Left kidney (tissue), 1 donor: ENCODE measurements at regions not wholly inside any gene's neighbourhood (a gene's known extent, or its start where the extent isn't known, plus 50 kb on each side); places are given as distances from the start of the nearest gene placed in this dataset.

Experiments
- DNase-seq: peaks from one replicate; pipeline ENCODE4 v3.0.0-alpha.2; 2013

DNA sequence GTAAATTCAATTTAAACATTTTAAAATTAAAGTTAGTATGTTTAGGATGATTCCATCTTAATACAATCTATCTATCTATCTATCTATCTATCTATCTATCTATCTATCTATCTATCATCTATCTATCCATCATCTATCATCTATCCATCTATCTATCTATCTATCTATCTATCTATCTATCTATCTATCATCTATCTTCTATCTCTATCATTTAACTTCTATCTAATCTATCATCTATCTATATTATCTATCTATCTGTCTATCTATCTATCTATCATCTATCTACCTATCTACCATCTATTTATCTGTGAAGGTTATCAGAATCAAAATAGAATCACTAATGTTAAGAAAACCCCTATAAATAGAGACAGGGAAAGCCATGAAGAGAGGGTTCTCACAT, 78.3 kb downstream of the RAMP3 start:
- DNase-seq = no peak

DNA sequence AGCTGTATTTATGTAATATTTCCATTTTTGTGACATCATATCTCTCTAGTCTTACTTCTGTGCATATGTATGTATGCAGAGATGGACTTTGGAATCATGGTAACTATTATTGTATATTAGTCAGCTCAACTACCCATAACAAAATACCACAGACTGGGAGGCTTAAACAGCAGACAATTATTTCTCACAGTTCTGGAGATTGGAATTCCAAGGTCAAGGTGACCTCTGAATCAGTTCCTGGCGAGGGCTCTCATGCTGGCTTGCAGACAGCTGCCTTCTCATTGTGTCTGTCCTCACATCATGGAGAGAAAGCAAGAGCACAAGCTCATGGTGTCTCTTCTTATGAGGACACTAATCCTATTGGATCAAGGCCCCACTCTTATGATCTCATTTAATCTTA, 79.1 kb downstream of the RAMP3 start:
- DNase-seq = no peak

DNA sequence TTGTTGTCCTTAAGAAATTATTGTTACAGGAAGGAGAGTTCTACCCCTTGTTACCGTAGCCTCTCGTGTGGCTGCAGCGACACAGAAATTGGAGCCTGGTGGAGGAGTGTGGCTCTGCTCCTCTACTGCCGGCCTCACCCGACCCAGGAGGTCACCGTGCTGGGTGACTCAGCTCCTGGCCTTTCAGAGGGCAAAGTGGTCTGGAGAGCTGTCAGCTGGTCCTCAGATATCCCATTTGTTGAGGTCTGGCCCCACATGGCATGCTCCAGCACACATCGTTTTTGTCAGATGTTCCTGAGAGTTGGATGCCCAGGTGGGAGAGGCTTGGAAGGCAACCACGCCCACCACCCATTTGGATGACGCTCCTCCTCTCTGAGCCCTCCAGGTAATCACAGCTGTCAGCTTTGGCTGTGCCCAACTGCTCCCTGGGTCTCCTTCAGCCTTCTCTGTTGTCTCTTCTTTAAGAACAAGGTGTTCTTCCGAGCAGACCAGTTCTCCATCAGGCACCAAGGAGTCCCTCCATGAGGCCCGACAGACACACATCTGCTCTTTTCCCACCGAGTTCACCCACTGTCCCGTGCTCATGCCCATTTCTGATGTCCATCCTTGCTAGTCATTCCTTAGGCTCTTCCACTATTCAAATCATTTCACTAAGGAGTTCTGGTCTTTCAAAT, 80.3 kb downstream of the RAMP3 start:
- no peak for DNase-seq

DNA sequence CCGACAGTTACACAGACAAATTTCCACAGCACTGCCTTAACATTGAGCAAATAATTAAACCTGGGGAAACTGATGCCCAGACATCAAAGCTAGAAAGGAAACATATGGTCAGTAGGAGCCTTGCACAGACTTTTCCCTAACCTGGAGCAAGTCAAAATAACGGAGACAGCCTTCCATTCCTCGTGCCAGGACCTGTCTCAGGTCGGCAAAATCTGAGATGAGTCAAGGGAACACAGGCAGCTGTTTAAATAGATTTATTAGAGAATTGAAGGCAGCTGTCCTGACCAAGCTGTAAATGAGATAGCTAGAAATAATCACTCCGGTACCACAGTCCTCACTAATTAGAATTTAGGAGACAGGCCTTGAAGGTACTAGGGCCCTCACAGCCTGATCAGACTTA, 81.2 kb downstream of the RAMP3 start:
- no peak for DNase-seq

DNA sequence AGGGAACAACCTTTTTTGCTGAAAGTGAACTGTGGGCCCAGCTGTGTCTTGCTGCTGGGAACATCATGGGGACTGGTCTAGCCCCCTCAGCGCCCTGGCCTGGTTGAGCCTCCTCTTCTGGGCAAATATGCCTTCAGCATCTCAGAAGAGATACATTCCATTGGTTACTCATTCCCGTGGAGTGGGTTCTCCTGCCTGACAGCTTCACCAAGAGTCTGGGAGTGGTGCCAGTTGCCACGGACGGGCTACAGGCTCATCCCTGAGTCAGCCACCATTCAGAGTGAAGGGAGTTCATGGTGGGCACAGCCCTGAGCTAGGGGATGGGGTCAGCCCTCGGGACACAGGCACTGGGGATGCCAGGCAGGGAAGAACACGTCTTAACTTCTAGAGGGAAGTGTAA, 81.9 kb downstream of the RAMP3 start:
- DNase-seq = no peak

DNA sequence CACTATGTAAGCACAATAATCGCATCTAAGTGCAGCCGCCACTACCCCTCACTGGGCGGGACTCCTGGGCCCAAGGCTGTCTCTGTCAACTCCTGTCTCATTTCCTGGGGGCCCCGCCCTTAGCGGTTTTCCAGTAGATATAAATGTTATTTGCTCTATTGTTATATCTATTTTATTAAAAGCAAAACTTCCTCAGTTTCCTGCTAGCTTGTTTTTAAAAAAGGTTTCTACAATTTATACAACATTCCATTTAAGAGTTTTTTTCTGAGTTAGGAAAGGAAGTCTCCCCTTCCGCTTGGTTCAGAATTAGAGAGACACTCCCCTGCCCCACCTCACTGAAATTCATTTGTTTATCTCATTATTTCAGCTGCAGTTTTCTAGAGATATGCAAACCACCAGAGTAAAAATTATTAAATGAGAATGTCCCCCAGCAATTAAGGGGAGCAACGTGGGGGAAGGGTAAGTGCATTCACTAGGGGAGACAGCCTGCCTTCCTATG, 82.7 kb downstream of the RAMP3 start:
- no peak for DNase-seq

DNA sequence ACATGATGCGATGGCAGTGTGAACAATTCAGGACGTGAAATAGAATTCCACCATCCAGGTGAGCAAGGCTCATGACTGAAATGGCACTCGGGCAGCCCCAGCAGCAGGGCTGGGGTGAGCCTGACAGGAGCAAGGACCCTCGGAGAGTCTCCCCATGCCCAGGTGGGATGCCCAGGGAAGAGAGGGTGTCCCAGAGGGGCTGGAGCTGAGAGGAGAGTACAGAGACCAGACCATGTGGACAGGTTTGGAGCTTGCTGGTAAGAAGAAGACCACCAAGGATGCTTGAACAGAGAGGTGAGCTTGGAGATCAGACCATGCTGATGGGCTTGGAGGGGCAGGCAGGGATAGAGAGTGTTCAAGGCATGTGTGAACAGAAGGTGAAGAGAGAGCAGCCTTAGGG, 83.3 kb downstream of the RAMP3 start:
- no peak for DNase-seq

DNA sequence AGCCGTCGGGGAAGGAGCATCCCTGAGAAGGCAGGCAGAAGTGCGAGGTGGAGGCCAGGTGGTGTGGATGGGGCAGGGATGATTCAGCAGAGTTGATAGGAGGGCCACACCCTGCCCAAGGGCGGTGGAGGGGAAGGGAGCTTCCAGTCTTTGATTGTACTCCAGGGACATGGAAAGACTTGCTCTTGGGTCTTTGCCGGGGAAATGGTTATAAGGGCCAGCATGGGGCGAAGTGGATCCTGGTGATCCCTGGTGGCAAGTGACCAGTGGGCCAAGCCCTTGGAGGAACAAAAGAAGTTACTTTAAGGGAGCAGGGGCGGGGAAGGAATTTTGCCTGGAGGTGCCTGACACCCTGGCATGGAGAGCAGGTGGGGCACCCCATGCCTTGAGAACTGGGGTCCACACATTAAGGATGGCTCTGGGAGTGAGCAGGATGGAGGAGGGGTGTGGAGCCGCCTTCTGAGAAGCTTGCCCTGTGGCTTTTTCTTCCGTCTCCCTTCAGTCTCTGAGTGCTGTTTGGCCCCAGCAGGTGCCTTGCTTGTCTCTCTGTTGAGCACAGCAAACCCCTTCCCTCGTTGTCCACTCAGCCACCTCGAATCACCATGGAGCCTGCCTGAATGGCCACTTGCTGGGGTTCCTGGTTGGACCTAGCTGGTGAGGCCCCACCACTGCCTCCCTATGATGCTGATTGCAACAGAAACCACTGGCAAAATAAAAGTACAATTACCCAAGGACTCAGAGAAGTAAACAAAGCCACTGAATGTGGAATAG, 83.9 kb downstream of the RAMP3 start:
- no peak for DNase-seq

DNA sequence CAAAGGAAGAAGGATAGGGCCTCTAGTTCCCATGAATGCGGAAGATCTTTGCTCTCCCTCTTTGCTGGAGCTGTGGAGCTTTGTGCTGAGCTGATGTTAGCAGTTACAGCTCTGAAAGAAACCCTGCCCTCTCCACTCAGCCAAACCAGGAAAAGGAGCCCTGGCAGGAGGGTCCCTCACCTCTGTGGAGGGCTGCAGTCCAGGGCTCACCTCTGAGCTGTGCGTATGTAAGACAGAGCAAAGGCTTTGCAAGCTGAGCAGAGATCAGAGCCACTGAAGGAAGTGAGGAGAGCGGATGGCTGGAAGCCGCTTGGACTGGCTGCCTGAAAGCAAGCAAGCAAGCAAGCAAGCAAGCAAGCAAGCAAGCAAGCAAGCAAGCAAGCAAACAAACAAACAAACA, 84.7 kb downstream of the RAMP3 start:
- DNase-seq = no peak

DNA sequence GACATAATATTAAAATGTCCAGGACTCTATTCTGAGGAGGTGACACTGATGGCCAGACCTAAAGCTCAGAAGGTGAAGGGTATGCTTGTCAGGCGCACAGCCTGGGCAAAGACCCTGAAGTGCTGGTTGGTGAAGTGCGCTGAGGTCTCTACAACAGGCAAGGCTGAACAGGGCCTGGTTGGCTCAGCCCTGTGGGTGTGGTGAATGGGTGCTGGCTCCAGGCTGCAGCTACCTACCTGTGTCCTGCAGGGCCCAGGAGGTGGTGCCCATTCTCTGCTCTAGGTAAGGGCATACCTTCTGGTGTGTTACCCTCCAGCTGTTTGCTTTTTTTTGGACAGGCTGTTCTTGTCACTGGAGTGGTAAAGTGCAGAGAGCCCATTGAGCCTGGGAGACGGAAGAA, 85.1 kb downstream of the RAMP3 start:
- no peak for DNase-seq

DNA sequence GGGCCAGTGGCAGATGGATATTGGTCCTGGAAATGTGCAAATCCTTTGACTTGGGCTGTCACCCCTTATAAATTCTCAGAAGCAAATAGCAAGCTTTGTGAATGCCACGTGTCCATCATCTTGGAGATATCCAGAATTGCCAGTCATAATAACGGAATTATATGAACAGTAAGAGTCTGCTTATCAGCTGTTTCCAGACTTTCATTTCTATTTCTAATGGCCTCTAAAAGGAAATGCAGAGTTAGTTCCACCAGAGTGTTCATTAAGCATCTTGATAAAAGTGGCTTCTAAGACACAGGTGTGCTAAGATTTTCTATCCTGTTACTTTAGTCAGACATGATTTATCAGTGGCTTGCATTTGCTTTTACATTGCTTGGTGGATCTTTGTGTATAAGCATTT, 87.4 kb downstream of the RAMP3 start:
- DNase-seq = no peak

DNA sequence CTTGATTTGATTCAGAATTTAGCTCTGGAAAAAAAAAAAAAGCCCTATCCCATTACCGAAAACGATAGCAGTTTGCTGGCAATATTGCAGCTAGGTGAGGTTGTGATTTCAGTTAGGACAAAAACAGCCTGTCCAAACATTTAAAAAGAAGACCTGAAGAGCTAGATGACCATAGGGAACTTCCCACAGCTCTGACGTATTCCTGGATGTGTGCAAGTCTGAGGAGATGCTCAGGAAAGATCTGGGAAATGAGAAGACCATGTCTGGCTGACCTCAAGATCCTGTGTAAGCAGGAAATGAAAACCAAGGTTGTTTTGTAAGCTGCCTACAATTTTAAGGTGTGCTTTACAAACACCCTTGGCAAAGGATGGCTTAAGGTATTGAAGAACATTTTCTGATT, 88.7 kb downstream of the RAMP3 start:
- DNase-seq = no peak

DNA sequence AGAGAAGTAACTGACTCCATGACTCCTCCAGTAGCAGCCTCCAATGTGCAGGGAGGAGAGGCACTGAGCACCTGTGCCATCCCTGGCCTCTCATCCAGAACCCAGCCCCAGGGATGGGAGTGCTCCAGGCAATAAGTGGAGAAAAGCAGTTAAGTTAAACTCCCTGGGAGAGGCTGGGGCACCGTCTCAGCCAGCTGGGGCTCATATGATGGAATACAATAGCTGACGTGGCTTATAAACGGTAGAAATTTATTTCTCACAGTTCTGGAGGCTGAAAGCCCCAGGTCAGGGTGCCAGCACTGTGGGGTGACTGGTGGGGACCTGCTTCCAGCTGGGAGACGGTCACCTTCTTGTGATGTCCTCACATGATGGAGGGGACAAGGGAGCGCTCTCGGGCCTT, 94.7 kb downstream of the RAMP3 start:
- no peak for DNase-seq

DNA sequence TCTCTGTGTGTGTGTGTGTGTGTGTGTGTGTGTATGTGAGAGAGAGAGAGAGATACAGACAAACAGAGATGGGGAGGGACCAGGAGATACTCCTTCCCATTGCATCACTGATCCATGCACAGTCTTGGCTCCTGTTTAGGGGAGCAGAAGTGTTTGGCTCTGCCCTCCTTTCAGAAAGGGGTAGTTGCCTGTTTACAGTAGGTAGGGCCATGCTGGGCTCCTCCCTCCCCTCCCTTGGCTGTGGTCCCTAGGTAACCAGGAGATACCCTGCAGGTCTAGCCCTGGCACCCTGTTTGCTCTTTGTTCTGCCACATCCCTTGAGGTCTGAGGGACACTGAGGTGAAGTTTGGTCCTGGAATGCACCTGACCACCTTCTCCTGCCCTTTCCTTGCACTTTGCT, 95.3 kb downstream of the RAMP3 start:
- DNase-seq = no peak

DNA sequence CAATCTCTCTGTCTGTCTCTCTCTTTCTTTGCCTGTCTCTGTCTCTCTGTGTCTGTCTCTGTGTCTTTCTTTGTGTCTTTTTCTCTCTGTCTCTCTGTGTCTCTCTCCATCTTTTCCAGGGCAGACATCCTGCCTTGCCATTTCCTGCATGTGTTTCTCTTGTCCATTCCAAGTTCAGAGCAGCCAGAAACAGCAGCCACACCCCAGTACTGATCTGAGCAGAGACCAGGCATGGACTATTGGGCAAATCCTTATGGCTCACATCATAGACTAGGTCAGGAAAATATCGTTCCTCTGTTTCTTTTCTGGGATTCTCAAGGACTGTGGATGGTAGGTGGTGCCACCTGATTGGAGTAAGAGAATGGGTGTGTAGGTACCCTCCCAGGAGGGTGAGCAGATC, 95.8 kb downstream of the RAMP3 start:
- DNase-seq = no peak

DNA sequence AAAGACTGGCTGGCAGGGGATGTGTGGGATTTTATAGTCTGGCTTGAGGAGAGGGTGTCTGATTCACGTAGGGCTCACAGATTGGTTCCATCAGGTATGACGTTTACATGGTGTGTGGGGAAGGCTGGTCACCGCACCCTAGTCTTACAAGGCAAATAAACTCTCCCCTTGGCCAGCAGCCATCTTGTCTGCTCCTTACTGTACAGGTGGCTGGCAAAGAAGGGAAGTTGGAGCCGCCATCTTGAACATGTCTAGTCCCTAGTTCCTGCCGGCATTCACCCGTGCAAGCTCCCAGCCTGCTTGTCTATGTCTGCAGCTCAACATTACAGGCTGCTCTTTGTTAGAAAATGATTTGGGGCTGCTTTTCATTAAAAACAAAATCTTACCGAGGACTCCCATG, 97.6 kb downstream of the RAMP3 start:
- no peak for DNase-seq

DNA sequence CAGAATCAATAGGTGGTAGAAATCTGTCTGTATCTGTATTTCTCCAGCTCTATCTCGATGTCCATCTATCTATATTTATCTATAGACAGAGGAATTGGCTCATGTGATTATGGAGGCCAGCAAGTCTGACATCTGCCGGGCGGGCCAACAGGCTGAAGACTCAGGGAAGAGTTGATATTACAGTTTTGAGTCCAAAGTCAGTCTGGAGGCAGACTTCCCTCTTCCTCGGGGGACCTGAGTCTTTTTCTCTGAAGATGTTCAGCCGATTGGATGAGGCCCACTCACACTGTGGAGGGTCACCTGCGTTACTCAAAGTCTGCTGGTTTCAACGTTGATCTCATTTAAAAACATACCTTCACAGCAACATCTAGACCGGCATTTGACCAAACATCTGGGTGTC, 98.7 kb downstream of the RAMP3 start:
- DNase-seq = no peak

DNA sequence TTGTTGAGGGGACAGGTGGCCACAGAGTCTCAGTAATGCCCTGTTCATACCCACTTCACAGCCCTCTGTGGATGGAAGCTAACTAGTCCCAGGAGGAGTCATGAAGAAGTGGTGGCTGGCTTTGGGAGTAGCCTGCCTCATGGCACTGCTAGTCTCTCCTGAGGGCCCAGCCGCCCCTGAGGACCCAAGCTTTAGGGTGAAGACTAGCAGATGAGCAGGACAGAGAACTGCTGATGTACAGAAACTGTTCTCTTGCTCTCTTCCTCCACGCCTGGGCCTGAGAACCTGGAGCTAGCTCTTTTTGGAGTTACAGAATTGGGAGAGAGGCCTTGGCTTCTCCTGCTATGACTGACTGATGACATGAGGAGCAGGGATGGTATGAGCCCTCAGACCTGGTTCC, 99.2 kb downstream of the RAMP3 start:
- no peak for DNase-seq

DNA sequence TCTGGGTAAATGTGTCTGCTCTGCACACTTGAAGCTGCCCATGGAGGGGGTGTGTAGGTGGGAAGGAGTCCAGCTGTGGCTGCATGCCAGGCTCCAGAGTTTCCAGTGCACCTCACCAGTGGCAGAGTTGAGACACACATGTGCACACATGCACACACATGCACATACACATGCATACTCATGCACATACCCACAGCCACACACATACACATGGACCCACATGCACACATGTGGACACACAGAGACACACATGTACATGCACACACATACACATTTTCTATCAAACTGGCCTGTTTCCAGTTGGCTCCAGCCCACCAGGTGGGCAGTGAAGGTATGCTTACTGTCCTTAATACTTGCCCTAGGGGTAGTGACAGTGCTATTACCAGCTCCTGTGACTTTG, 99.7 kb downstream of the RAMP3 start:
- DNase-seq = no peak

DNA sequence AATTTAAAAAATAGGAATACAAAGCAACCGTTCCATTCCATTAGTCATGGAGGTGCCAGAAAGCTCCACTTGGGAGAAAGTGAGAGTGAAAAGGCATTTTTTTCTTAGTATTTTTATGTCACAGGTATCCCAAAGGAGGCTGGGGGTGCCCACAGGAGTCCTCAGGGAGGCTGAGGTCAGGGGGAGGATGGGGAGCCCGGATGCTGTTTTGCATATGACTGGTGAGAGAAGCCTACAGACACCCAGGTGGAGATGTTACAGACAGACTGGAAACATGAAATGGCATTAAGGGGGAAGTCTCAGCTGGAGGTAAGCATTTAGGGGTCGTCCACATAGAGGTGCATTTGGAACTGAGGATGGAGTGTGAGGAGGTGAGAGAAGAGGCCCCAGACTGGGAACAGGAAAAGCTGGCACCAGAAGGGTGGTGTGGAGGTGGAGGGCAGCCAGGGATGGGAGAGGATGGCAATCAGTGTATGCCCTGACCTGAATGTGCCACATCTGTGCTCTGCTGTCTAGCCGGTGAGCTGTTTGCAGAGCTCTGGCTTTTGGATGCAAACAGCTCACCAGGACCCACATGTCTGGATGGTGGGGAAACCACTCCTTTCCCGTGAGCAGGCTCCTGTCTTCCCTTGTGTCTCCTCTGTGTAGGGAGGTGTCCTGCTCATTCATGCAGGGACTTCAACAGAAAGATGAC, 101.1 kb downstream of the RAMP3 start:
- DNase-seq = no peak

DNA sequence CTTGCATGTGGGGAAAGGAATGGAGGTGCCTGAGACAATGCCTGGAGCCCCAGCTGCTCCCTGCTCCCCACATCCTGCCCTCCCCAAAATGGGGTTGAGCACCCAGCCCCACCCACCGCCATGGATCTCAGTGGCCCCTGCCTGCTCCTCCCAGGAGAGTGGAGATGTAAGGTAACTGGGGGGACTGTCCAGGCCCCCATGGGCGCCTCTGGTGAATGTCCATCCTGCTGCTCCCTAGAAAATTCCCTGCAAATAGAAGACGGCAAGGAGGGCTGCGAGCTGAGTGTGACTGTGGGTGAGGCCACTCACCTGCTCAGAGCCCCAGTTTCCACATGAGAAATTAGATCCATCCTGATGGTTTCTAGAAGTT, 101.6 kb downstream of the RAMP3 start:
- no peak for DNase-seq

DNA sequence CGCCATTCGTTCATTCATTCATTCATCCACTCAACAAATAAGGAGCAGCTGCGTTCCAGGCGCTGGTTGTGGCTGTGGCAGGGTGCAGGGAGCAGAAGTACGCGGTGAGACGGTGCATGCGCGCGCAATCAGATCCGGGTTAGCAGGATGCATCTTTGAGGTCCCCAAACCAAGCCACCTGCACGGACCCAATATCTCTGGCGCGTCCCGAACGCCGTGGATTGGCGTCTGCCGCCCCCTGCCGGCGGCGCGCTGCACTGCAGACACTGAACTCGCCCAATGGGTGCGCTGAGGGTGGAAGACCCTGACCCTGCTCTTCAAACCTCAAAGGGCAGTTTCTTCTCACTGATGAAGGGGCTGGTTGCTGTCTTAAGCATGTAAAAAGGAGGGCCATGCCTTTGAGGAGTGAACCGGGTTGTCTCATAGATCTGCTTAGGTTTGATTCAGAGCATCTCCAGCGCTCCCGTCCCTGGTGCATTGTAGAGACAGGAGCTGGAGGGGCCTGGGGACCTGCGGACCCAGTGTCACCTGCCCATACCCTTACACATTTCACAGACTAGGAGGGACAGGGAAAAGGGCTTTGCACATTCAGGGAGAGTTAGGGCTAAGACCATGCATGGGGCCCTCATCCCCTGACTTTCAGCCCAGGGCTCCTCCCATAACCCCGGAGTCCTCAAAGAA, 102.5 kb downstream of the RAMP3 start:
- DNase-seq = peak; percentile 28

DNA sequence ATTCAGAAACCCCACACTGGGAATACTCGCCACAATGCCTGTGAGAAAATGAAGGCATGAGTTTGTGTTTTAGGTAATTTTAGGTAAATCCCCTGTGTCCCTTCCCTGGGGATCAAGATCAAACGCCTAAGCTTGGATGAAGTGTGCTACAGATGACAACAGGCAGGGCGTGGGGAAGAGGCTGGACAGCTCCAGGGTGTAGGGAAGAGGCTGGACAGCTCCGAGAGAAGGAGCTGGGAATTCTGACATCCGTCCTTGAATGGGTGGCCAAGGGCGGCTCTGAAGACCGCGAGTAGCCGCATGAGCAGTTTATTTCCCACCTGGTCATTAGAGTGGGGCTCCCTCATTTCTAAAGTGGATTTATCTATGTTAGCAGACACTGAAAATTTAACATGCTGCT, 109.7 kb downstream of the RAMP3 start:
- DNase-seq = peak; percentile 11
